Stimulated activated CD4-positive, alpha-beta T cell treated with anti-CD3 and anti-CD28 coated beads, Interleukin-15, amount 100 ng/mL, for 1 hour (primary cell): ENCODE measurements at regions not wholly inside any gene's neighbourhood (a gene's known extent, or its start where the extent isn't known, plus 50 kb on each side); places are given as distances from the start of the nearest gene placed in this dataset.

Experiments
- DNase-seq, 2 donors: peaks; one replicate each; pipeline ENCODE4 v3.0.0-alpha.2; 2020; ENCODE audit warnings: low read depth in 1 of 2, low spot score in 1 of 2

DNA sequence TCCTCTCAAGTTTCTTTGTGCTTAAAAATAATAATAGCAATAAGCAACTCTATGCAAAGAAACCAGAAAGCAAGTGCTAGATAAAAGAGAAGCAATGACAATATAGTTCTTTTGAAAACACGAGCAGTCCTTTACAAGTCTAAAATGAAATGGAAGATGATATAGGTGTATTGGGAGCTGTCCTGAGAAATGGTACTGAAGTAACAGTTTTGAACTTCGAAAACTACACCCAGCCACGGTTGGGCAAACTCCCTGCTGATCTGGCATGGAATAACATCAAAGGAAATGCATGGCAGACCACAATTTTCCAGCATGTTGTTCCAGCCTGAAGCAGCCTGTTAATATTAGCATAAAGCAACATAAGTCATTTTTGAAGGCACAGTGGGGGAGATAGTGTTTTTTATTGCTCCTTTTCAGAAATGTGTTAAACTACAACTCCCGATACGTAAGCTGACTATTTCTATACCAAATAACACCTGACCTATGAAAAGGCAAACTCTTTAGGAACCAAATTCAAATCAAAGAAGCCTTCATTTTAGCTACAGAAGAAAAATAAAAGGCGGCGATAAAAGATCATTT, 596.1 kb upstream of the KLHL29 start:
- no peak for DNase-seq

GRCh38 chr2:22795287-22795866, 589.6 kb upstream of the KLHL29 start:
- no peak for DNase-seq

DNA sequence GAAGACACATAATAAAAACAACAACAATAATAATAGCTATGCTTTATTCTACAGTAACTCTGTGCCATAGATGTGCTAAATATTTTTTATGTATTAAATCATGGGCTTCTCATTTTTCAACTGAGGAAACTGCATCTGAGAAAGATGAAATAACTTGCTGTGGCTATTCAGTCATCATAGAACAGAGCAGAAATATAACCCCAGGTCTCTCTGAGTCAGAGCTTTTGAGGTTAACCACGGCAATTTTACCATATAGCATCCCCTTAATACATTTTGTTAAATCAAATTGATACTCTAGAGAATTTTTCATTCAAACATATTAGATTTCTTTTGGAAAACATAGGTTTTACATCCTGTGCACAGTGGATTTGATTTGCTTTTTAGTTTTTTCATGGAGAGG, 586.6 kb upstream of the KLHL29 start:
- no peak for DNase-seq

GRCh38 chr2:22800412-22800811, 584.6 kb upstream of the KLHL29 start:
- no peak for DNase-seq

- no peak for DNase-seq
These were observed 583.9 kb upstream of the KLHL29 start for GRCh38 chr2:22801071-22801470.

DNA sequence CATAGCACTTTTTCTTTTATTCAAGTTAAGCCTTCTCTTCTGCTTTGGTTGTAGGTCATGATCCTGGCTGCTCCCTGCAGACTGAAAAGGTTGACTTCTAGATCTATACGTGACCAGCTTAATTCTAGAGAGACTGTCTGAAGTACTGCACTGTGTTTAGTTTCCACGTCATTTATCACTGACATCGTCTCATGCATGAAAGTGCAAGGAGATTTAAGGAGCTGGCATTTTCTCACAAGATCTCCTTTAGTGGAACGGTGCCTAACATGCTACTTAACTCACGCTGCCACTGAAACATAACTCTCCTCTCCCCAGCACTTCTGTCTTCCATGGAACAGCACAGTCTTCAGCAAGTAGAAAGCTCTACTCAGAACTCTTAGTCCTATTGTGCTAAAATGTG, 583.0 kb upstream of the KLHL29 start:
- no peak for DNase-seq

- no peak for DNase-seq
These were observed 577.1 kb upstream of the KLHL29 start for GRCh38 chr2:22807872-22808271.

DNA sequence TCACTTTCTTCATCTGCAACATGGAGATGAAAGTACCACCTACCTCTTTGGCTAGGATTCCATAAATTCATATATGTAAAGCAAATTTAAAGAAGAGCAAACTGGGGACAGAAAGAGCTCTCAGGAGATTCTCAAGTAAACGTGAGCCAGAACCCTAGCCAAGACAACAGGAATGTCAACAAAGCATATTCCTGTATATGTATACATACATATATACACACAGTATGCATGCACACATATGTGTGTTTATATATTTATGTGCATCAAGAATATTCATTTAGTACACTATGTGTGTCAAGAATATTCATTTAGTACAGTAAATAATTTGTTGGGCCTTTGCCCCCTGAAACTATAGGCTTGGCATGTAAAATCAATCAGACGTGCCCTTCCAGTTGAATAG, 574.4 kb upstream of the KLHL29 start:
- DNase-seq: no peak

DNA sequence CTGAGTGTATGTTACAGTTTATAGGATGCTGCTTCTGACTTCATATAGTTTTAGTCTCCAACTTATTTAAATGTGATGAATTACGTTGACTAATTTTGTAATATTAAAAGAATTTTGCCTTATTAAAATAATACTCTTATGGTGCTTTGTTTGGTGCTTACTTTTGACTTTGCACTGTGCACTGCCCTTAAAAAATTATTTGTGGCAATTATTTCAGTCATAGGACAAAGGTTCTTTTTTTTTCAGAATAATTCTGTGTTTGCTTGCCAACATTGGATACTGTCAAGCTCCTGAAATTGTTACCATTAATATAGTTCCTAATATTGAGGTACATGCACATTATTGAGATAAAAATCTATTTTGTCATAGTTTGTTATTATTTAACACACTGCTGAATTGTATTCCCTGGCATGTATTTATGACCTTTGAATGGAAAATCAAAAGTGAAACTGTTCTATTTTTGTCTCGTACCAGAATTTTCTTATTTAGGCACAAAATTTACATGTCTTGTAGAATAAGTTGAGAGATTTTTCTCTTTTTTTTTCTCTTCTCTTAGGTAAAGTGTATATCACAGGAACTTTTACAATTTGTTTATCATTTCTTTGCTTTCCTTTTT, 572.8 kb upstream of the KLHL29 start:
- DNase-seq: no peak

GRCh38 chr2:22817197-22817596, 567.8 kb upstream of the KLHL29 start:
- no peak for DNase-seq

GRCh38 chr2:22821458-22821857, 563.5 kb upstream of the KLHL29 start:
- no peak for DNase-seq

DNA sequence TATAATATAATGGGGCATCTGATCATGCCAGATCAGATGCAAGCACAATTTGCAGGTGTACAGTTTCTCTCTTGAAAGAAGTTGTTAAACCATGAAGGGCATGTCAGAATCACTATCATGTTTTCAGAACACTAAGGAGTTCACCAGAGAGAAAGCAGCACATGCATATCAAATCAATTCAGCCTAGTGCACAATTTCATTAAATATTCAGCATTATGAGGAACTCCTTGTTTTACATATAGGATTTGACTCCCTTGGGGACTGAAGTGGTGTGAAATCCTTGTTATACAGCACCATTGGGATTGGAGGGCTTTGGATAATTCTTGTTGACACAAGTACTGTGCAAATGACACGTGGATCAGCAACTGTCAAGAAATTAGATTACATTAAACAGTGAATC, 562.1 kb upstream of the KLHL29 start:
- no peak for DNase-seq

DNA sequence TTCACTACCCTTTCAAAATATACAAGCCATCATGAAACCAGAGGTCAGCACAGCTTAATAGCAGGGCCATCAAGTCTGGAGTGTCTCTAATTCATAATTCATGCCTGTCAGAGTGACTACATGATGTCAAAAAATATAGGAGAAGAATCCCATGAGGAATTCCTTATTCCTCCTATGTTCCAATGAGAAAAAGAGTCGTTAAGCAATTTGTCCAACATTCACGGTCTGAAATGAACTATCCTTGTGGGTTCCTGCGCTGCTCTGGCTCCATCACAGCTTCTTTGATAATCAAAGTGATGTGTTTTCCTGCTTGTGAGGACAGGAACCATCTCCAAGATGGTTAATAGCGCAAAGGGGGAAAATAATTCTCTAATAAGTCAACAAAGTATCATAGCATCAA, 560.4 kb upstream of the KLHL29 start:
- DNase-seq: no peak

- DNase-seq: no peak
These were observed 558.3 kb upstream of the KLHL29 start for GRCh38 chr2:22826703-22827102.

DNA sequence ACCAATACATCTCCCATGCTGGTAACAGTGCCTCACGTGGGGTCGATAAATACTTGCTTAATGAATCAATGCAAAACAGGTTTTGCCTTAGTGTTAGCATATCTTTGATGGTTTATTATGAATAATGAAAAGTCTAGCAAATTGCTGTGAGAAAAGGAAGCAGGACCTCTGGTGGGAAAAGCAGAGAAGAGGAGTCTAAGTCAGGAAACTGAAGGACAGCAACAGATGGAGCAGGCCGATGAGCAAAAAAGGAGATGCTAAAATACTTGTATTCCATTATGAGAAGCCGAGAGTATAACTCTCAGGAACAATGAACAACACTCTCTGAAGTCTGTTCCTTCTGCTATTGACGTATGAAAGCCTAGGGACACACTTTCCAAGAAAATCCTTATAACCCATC, 555.2 kb upstream of the KLHL29 start:
- no peak for DNase-seq

DNA sequence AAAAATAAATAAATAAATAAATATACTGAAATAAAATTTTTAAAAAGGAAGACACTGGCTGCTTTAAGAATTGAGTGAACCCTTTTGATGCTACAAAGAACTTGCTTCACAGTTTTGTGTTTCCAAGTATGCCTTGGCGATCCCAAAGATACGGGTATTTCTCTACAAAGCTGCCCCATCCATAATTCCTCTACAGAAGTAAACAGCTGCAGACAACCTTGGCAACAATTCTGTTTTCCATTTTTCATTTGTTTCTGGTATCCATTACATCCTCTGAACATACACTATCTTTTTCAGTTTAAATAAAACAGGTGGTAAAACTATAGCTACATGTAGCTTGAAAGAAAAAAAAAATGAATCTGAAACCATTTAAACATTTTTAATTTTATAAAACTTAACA, 552.8 kb upstream of the KLHL29 start:
- no peak for DNase-seq

DNA sequence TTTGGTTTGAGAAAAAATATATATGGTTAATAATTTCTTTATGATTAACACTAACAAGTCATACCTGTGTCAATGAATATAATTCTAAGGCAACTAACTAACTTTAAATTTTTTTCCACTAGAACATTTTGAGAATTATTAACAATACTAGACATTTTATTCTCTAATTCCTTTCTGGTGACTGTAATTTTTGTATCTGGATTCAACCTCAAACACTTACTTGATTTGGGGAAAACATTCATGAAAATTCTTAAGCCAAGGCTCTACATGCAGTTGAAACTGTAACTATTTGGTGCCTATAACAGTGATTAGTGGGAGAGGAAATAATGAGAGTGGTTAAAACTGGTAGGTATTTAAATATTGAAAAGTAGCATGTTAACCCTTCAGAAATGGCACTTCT, 546.5 kb upstream of the KLHL29 start:
- DNase-seq: no peak

DNA sequence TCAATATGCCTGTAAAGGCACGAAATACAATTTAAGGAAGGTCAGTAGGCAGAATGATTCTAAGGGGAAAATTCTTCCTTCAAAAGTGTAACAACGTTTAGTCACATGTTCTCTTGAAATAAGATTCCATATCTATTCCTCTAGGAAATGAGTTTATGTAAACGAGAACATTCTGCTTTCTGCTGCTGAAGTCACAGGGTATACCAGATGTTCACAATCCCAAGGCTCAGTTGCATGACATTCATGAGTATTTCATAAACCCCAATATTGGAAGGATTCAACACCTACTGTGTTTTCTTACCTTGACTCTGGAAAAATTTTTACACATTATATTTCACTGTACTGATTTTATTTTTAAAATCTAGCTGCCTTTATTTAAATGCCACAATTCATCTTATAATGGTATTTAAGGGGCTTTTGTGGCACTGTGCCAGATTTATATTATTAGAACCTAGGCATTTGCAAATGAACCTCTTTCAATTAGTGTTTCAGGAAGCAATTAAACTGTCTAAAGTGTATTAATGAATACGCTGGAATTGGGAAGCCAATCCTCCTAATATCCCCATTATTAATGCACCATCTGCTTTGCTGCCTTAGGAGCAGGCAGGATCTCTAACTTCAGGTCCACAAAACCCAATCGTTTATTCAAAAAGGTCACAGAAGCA, 542.6 kb upstream of the KLHL29 start:
- DNase-seq: no peak

DNA sequence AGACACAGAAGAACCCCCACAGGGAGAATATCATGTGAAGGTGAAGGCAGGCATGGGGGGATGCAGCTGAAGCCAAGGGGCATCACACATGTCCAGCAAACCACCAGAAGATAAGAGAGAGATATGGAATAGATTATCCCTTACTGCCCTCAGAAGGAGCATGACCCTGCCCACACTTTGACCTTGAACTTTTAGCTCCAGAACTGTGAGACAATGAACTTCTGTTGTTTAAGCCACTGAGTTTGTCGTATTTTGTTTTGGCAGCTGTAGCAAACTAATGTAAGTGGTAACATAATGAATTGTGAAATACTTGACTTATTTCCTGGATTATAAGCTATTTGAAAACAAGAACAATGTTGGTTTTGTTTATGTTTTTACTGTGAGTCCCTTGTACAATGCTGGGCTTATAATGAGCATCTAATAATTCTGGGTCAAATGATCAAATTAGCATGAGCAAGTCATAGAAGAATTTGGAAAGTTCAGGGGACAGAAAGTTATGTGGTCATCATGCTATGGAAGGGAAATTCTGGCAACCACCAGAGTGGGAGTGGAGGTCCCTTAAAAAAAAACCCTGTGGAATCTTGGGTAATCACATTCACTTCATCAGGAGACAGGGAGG, 541.0 kb upstream of the KLHL29 start:
- DNase-seq: no peak

DNA sequence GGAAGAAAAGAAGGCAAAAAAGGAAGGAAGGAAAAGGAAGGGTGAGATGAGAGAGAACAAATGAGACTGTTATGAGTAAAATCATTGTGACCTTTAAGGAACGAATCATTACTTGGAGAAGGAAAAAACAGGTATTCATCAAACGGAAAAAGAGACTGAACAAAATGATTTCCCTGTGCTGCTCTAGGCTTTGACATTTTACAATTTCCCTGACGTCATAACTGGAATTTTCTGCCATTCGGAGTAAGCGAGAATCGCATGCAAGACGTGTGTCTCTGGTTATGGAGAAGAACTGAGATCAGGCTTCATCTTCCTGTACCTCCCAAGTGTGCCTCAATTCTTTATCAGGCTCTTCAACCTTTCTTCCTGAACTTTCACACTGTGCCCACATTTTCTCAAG, 534.7 kb upstream of the KLHL29 start:
- no peak for DNase-seq

GRCh38 chr2:22854588-22854987, 530.4 kb upstream of the KLHL29 start:
- DNase-seq: no peak

GRCh38 chr2:22855081-22855480, 529.9 kb upstream of the KLHL29 start:
- no peak for DNase-seq
